HAP-1 (cell line): ENCODE measurements at regions not wholly inside any gene's neighbourhood (a gene's known extent, or its start where the extent isn't known, plus 50 kb on each side); places are given as distances from the start of the nearest gene placed in this dataset.
"Not testable (repeated sequence)": the region's sequence is repeated elsewhere in the genome, so short reads cannot be mapped to it uniquely, and the experiment has no call there.

Experiments
- DNase-seq, 2 experiments: peaks; one replicate each; pipeline ENCODE4 v3.0.0-alpha.2; 2016 to 2020; ENCODE audit warnings: low spot score in 2 of 2
- H3K27me3 ChIP-seq: fragments of 250-450 bp; sonication (Bioruptor Pico); 2 replicates; pipeline ENCODE4 v1.5.1; 2020; ENCODE audit warnings: low read depth, mild to moderate bottlenecking, moderate library complexity
- H3K36me3 ChIP-seq: fragments of 250-450 bp; sonication (Bioruptor Pico); replicated peaks from 2 replicates; pipeline ENCODE4 v1.5.1; 2020; ENCODE audit warnings: mild to moderate bottlenecking
- H3K4me1 ChIP-seq: fragments of 250-450 bp; sonication (Bioruptor Pico); 2 replicates; pipeline ENCODE4 v1.5.1; 2020; ENCODE audit warnings: mild to moderate bottlenecking
- H3K4me3 ChIP-seq: fragments of 250-450 bp; sonication (Bioruptor Pico); 2 replicates; pipeline ENCODE4 v1.5.1; 2020; ENCODE audit warnings: mild to moderate bottlenecking, moderate library complexity
- H3K9me3 ChIP-seq: fragments of 250-450 bp; sonication (Bioruptor Pico); 2 replicates; pipeline ENCODE4 v1.5.1; 2020; ENCODE audit warnings: mild to moderate bottlenecking, moderate library complexity
- in situ Hi-C: fragments of 300-500 bp; cut with MboI; formaldehyde crosslinking; loops from 3 replicates; pipeline ENCODE4 v1.14.3; 2020; ENCODE audit warnings: low sequenced_read_pairs, inconsistent platforms, mixed read lengths

DNA sequence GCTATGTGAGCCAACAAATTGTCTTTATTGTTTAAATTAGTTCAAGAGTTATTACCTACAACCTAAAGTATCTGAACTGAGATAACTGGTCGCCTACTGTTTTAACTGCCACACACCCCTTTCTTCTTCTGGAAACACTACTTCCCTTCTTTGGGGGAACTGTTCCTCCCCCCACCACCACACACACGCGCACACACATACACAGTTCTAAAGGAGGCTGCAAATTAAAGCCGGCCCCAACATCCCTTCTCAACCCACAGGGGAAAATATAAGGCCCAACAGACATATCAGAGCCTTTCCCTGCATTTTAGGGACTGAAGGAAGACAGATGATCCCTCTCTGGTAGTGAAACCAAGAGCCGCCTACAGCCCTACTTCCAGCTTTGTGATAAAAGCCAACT is 348.0 kb upstream of the JARID2 start:
- no peak for DNase-seq
- in situ Hi-C loops: no loop called here
- Histone ChIP-seq H3K27me3 (no peaks in the 10 kb centered on the region), H3K4me1 (no peaks in the 10 kb centered on the region), H3K9me3 (0 out of 2 replicates have a peak, but pooled peaks cover 2% of the 10 kb centered on the region), H3K36me3 (no peaks in the 10 kb centered on the region), H3K4me3 (no peak overlapping the region)

DNA sequence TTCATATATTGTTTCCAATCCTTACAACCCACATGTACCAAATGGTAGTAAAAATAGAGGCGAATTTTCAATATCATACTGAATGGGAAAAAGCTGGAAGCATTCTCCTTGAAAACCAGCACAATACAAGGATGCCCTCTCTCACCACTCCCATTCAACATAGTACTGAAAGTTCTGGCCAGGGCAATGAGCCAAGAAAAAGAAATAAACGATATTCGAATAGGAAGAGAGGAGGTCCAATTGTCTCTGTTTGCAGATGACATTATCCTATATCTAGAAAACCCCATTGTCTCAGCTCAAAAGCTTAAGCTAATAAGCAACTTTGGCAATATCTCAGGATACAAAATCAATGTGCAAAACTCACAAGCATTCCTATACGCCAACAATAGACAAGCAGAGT is 346.4 kb upstream of the JARID2 start:
- H3K36me3 ChIP-seq, H3K9me3 ChIP-seq, H3K27me3 ChIP-seq, in situ Hi-C loops, DNase-seq, H3K4me1 ChIP-seq, H3K4me3 ChIP-seq: not testable (repeated sequence)

DNA sequence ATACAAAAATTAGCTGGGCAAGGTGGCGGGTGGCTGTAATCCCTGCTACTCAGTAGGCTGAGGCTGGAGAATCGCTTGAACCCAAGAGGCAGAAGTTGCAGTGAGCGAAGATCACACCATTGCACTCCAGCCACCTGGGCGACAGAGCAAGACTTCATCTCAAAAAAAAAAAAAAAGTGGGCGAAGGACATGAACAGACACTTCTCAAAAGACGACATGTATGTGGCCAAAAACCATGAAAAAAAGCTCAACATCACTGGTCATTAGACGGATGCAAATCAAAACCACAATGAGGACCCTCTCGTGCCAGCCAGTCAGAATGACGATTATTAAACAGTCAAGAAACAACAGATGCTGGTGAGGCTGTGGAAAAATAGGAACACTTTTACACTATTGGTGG is 344.9 kb upstream of the JARID2 start:
- no peak for DNase-seq
- H3K9me3 ChIP-seq: no peaks in the 10 kb centered on the region
- H3K27me3 ChIP-seq: no peaks in the 10 kb centered on the region
- H3K4me1 ChIP-seq: 0 out of 2 replicates have a peak, but pooled peaks cover 5% of the 10 kb centered on the region
- H3K4me3 ChIP-seq: no peak overlapping the region
- in situ Hi-C loops: no loop called here
- H3K36me3 ChIP-seq: no peaks in the 10 kb centered on the region

DNA sequence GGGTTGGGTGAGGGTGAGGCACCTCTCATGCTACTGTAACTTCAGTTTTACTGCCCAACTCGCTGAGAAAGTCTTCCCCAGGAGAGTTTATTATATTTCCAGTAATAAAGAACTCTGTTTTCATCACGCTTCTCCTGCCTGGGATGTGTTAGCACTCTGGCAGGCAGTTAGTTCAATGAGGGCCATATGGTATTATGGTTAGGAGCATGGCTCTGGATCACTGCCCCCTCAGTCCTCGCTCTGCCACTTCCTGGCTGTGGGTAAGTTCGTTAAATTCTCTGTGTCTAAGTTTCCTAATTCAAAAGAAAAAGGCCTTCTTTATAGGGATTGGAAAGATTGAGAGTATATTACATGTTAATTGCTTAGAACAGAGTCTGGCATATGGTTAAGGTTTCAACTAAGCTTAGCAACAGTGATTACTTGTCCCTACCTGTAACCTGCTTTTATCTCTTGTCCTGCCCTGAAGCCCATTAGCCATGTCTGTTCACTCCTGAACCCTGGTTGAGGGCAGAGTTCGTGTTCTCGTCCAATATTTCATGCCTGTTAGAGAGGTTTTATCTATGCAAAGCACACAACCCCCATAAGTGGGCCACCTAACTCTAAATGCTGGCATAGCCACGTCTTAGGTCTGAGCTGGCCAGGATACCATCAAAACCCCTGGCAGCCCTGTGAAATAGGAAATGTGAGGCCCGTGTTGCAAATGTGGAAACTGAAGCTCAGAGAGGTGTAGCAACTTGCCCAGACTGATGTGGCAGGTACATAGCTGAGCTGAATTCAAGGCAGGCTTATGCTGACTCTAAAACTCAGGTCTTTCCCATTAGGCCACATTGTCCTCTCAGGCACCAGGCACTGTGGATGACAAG is 342.5 kb upstream of the JARID2 start:
- Histone ChIP-seq H3K9me3 (no peaks in the 10 kb centered on the region), H3K4me3 (no peak overlapping the region), H3K4me1 (0 out of 2 replicates have a peak, but pooled peaks cover 5% of the 10 kb centered on the region), H3K27me3 (no peaks in the 10 kb centered on the region), H3K36me3 (no peaks in the 10 kb centered on the region)
- in situ Hi-C loops: no loop called here
- no peak for DNase-seq

- no peak for DNase-seq
- Histone ChIP-seq H3K36me3 (no peaks in the 10 kb centered on the region), H3K4me3 (no peak overlapping the region), H3K9me3 (no peaks in the 10 kb centered on the region), H3K27me3 (no peaks in the 10 kb centered on the region), H3K4me1 (0 out of 2 replicates have a peak, but pooled peaks cover 5% of the 10 kb centered on the region)
- in situ Hi-C loops: no loop called here
Measured at GRCh38 chr6:14905201-14905600, 340.7 kb upstream of the JARID2 start.

DNA sequence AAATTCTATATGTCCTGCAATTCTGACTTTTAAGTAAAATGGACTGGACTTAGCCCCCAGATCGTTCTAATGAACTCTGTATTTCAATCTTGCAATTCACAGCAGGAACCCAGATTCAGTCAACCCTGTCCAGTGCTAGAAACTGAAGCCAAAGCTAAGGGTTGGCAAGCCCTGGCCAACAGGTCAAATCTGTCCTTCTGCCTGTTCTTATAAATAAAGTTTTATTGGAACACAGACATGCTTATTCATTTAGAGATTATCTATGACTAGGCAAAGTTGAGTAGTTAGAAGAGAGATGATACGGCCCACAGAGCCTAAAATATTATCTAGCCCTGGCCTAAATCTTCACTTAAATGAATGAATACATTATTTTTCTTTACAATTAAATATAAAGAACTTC is 339.2 kb upstream of the JARID2 start:
- in situ Hi-C loops: no loop called here
- H3K4me3 ChIP-seq: no peak overlapping the region
- H3K9me3 ChIP-seq: no peaks in the 10 kb centered on the region
- no peaks in the 10 kb centered on the region for H3K27me3 ChIP-seq
- DNase-seq: no peak
- 0 out of 2 replicates have a peak, but pooled peaks cover 5% of the 10 kb centered on the region for H3K4me1 ChIP-seq
- H3K36me3 ChIP-seq: no peaks in the 10 kb centered on the region

DNA sequence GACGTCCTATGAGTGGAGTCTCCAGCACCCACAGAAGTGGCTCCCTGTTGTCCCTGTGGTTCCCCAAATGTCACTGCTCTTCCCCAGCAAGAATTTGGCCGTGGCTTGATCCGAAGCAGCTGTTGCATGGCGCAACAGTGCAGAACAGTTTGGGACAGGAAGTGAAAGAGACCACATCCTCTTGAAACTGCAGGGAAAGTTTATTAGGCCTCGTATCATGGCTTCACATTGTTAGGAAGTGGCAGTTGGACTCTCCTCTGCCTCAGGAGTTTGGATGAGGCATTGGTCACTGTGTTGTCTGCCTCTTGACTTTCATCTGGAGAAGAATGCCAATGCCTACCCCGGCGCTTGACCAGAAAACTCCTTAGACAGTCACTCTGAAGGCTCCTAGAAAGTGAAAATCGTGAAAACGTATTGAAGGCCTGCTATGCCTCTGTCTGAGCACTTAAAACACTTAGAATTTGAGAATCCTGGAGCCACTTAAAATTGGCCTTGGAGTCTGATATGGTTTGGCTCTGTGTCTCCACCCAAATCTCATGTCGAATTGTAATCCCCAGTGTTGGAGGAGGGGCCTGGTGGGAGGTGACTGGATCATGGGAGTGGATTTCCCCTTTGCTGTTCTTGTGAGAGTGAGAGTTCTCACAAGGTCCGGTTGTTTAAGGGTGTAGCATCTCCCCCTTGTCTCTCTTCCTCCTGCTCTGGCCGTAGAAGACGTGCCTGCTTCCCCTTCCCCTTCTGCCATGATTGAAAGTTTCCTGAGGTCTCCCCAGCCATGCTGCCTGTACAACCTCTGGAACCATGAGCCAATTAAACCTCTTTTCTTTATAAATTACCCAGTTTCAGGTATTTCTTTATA is 334.9 kb upstream of the JARID2 start:
- H3K4me1 ChIP-seq: 0 out of 2 replicates have a peak, but pooled peaks cover under 1% of the 10 kb centered on the region
- H3K9me3 ChIP-seq: no peaks in the 10 kb centered on the region
- no peak for DNase-seq
- no peaks in the 10 kb centered on the region for H3K36me3 ChIP-seq
- no peaks in the 10 kb centered on the region for H3K27me3 ChIP-seq
- H3K4me3 ChIP-seq: no peak overlapping the region
- in situ Hi-C loops: no loop called here

- H3K27me3 ChIP-seq: no peaks in the 10 kb centered on the region
- in situ Hi-C loops: no loop called here
- no peak for DNase-seq
- no peaks in the 10 kb centered on the region for H3K4me1 ChIP-seq
- no peak overlapping the region for H3K4me3 ChIP-seq
- H3K9me3 ChIP-seq: no peaks in the 10 kb centered on the region
- H3K36me3 ChIP-seq: no peaks in the 10 kb centered on the region
Measured at GRCh38 chr6:14912226-14912625, 333.6 kb upstream of the JARID2 start.

DNA sequence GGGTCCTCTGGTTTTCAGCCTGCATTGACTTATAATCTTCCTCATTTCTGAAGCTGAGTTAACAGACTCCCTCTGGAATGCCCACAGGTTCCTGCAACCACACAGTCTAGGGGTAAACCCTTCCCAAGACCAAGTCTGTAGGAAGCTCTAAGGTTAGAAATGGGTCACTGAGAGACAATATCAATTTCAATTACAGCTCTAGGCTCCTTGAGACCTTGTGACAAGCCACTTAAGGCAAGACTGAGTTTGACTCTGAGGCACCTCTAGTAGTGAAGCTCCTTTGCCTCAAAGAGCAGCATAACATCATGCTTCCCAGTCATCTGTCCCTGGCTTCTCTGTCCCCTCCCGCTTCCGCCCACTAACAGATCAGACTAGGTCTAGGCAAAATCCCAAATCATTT is 333.2 kb upstream of the JARID2 start:
- H3K9me3 ChIP-seq: no peaks in the 10 kb centered on the region
- DNase-seq: no peak
- H3K4me3 ChIP-seq: no peak overlapping the region
- H3K27me3 ChIP-seq: no peaks in the 10 kb centered on the region
- no peaks in the 10 kb centered on the region for H3K36me3 ChIP-seq
- in situ Hi-C loops: no loop called here
- no peaks in the 10 kb centered on the region for H3K4me1 ChIP-seq

GRCh38 chr6:14913931-14914330 is 331.9 kb upstream of the JARID2 start:
- no peaks in the 10 kb centered on the region for H3K27me3 ChIP-seq
- DNase-seq: no peak
- no peaks in the 10 kb centered on the region for H3K4me1 ChIP-seq
- no peaks in the 10 kb centered on the region for H3K9me3 ChIP-seq
- no peak overlapping the region for H3K4me3 ChIP-seq
- in situ Hi-C loops: no loop called here
- no peaks in the 10 kb centered on the region for H3K36me3 ChIP-seq

DNA sequence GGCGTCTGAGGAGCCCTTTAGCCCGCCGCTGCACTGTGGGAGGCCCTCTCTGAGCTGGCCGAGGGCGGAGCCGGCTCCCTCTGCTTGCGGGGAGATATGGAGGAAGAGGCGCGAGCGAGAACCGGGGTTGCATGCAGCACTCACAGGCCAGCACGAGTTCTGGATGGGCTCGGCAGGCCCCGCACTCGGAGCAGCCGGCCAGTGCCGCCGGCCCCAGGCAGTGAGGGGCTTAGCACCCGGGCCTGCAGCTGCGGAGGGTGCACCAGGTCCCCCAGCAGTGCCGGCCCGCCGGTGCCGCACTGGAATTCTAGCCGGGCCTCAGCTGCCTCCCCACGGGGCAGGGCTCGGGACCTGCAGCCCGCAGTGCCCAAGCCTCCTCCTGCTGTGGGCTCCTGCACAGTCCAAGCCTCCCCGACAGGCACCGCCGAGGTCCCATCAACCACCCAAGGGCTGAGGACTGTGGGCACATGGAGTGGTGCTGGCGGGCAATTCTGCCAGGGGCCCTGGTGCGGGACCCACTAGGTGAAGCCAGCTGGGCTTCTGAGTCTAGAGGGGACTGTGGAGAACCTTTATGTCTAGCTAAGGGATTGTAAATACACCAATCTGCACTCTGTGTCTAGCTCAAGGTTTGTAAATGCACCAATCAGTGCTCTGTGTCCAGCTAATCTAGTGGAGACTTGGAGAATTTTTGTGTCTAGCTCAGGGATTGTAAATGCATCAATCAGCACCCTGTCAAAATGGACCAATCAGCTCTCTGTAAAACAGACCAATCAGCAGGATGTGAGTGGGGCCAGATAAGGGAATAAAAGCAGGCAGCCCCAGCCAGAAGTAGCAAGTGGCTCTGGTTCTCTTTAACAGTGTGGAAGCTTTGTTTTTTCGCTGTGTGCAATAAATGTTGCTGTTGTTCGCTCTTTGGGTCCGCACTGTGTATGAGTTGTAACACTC is 329.7 kb upstream of the JARID2 start:
- DNase-seq: no peak
- in situ Hi-C loops: no loop called here
- Histone ChIP-seq H3K4me1 (no peaks in the 10 kb centered on the region), H3K36me3 (no peaks in the 10 kb centered on the region), H3K9me3 (no peaks in the 10 kb centered on the region), H3K27me3 (no peaks in the 10 kb centered on the region), H3K4me3 (no peak overlapping the region)

DNA sequence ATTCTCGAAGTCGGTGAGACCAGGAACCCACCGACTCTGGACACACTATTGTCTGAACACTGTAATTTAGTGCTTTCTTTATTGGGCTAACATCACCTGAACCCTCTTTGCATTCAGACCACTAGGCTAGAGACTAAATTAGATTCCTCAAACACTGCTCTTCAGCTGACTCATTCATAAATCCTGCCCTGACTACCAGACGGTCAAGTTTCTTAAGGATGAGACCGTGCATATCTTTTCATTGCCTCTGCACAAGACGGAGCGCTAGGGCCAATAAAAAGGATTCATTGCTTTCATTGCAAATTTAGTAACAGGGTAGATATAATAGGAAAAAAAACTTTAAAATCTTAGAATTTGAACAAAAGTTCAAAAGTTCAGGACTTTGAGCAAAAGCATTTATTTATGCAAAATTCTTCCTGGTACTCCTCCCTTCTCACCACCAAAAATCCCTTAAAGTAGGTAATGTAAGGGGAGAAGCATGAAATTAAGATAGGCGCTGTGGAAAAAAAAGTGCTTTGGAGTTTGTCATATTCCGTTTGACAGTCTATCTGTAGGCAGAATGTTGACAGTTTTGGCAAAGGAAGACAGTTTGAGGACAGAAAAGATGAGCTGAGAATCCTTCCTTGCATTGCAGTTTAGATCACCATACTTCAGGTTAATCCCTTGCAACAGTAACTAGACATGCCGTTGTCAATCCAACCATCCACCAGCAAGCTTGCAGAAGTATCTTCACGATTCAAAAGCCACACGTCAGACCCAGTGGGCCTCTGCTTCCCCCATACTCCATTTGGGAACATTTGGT is 328.6 kb upstream of the JARID2 start:
- Histone ChIP-seq H3K36me3 (no peaks in the 10 kb centered on the region), H3K27me3 (no peaks in the 10 kb centered on the region), H3K4me3 (no peak overlapping the region), H3K4me1 (no peaks in the 10 kb centered on the region), H3K9me3 (no peaks in the 10 kb centered on the region)
- in situ Hi-C loops: no loop called here
- no peak for DNase-seq
